Right cardiac atrium (tissue), 5 donors: ENCODE measurements at regions not wholly inside any gene's neighbourhood (a gene's known extent, or its start where the extent isn't known, plus 50 kb on each side); places are given as distances from the start of the nearest gene placed in this dataset.

Experiments used
- ATAC-seq, 2 donors: fragments of 200-7000 bp; cut with Tn5 transposase; one replicate each; pipeline versions ENCODE4 v1.8.0 to v1.9.1; 2020; ENCODE audit warnings: moderate library complexity in 2 of 2, mild to moderate bottlenecking in 1 of 2
- DNase-seq, 3 donors: peaks; one replicate each; pipeline ENCODE4 v3.0.0-alpha.2; 2020
- H3K27ac ChIP-seq: one replicate; pipeline ENCODE4 v1.5.1; 2013; ENCODE audit warnings: mild to moderate bottlenecking, low read length, control low read depth, moderate library complexity
- H3K27me3 ChIP-seq: one replicate; pipeline ENCODE4 v1.6.1; 2013; ENCODE audit not compliant: control insufficient read depth, insufficient read depth
- H3K4me1 ChIP-seq: one replicate; pipeline ENCODE4 v1.6.1; 2013; ENCODE audit warnings: low read length; ENCODE audit not compliant: control insufficient read depth, insufficient read depth
- H3K4me3 ChIP-seq: one replicate; pipeline ENCODE4 v1.5.1; 2013; ENCODE audit warnings: low read length, control low read depth
- H3K9me3 ChIP-seq: one replicate; pipeline ENCODE4 v1.6.1; 2013; ENCODE audit warnings: low read length; ENCODE audit not compliant: control insufficient read depth
- WGBS: extraction: QIAGEN DNeasy Blood & Tissue Kit; methylation state at CpG from one replicate; pipeline ENCODE4 v1.1.7; 2013; 5-methylcytosine and 5-hydroxymethylcytosine counted together
- intact Hi-C, 4 donors: fragments of 100-400 bp; cut with DNase I; formaldehyde crosslinking; loops; one replicate each; pipeline versions ENCODE4 v1.11.0 to v1.14.0; 2022 to 2023
- donor health status: healthy with polysubstance abuse.
- donor health status: DM: no; HTN: yes; CAD: no.
- donor health status: DM: no; HTN: no; CAD: no.
- donor health status: DM: no; HTN: yes; CAD: no; lungs with severe emphysema.
- donor health status: DM: yes; HTN: yes; CAD: no.

DNA sequence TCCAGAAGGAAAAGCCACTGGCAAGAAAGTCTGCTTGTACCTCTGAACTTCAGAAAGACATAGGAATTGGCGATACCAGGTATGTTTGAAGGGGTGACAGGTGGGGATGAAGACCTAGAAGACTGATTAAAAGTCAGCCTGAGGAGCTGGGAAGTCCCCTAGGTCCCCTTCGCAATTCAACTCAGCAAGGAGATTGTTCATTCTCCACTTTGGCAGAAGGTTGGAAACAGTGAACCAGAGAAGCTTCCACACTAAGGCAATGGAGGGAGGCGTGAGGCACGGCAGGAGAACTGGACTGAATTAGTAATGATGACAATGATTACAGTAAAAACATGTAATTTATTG, 240.3 kb upstream of the TMPO start:
- DNase-seq (no peak), ATAC-seq (no peak)
- Histone ChIP-seq H3K4me1 (no peaks in the 10 kb centered on the region), H3K9me3 (no peaks in the 10 kb centered on the region), H3K27ac (no peak overlapping the region), H3K4me3 (no peak overlapping the region), H3K27me3 (no peaks in the 10 kb centered on the region)
- intact Hi-C loops = no loop called here
- WGBS = 88% methylated on average over 4 of the region's 4 CpGs

DNA sequence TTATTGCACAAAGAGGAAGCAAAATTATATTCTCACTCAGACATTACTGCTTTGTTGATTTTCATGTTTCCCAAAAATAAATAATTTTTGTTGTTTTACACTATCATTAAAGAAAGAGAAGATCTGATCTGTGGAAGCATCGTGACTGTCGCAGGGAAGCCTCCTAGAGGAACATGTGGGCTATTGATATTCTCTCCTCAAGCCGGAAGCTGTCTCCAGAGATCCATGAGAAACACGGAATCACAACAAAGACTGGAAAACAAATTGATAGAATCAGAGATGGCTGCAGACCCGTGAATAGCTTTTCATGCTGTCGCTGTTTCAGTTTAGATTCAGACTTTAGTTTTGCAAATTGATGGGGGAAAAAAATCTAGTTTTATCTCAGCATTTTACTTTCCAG, 235.2 kb upstream of the TMPO start:
- no peak for ATAC-seq
- Histone ChIP-seq H3K9me3 (no peaks in the 10 kb centered on the region), H3K27ac (no peak overlapping the region), H3K27me3 (no peaks in the 10 kb centered on the region), H3K4me1 (no peaks in the 10 kb centered on the region), H3K4me3 (no peak overlapping the region)
- WGBS = 69% methylated on average over 6 of the region's 6 CpGs
- DNase-seq = no peak
- intact Hi-C loops = no loop called here

- no peaks in the 10 kb centered on the region for H3K4me1 ChIP-seq
- no peaks in the 10 kb centered on the region for H3K9me3 ChIP-seq
- WGBS = 92% methylated on average over 7 of the region's 7 CpGs
- intact Hi-C loops = no loop called here
- H3K4me3 ChIP-seq = no peak overlapping the region
- H3K27me3 ChIP-seq = no peaks in the 10 kb centered on the region
- no peak for DNase-seq
- H3K27ac ChIP-seq = no peak overlapping the region
- ATAC-seq = no peak
Observed at GRCh38 chr12:98280621-98281020, 234.8 kb upstream of the TMPO start.

GRCh38 chr12:98291828-98292227, 223.6 kb upstream of the TMPO start:
- WGBS = 18% methylated on average over 4 of the region's 4 CpGs
- Histone ChIP-seq H3K9me3 (no peaks in the 10 kb centered on the region), H3K27me3 (no peaks in the 10 kb centered on the region), H3K4me1 (no peaks in the 10 kb centered on the region), H3K4me3 (no peak overlapping the region), H3K27ac (no peak overlapping the region)
- intact Hi-C loops = no loop called here
- ATAC-seq (no peak), DNase-seq (no peak)

- no peak overlapping the region for H3K4me3 ChIP-seq
- WGBS = 59% methylated on average over 1 of the region's 1 CpG
- intact Hi-C loops = no loop called here
- ATAC-seq = no peak
- no peak for DNase-seq
- no peaks in the 10 kb centered on the region for H3K9me3 ChIP-seq
- H3K27me3 ChIP-seq = no peaks in the 10 kb centered on the region
- no peak overlapping the region for H3K27ac ChIP-seq
- H3K4me1 ChIP-seq = no peaks in the 10 kb centered on the region
Observed at GRCh38 chr12:98294051-98294805, 221.2 kb upstream of the TMPO start.

DNA sequence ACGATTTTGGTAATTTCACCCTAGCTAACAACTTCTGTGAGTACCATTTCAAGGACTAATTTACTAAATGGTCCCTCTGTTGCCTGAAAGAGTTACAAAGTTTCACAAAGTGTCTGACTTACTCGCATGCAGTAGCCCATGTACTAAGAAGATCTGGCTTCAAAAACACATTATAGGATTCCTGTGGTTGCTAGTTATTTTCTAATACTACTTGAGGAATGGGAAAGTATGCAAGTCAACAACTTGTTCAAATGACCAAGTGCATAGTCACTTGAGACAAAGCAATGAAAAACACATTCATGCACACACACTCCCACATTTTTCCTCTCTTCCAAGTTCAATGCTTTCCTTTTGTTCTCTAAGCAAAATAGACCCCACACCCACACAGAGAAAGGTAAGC, 219.7 kb upstream of the TMPO start:
- intact Hi-C loops = no loop called here
- Histone ChIP-seq H3K4me1 (no peaks in the 10 kb centered on the region), H3K27ac (no peak overlapping the region), H3K9me3 (no peaks in the 10 kb centered on the region), H3K27me3 (no peaks in the 10 kb centered on the region), H3K4me3 (no peak overlapping the region)
- WGBS = 68% methylated on average over 2 of the region's 2 CpGs
- DNase-seq (no peak), ATAC-seq (no peak)

DNA sequence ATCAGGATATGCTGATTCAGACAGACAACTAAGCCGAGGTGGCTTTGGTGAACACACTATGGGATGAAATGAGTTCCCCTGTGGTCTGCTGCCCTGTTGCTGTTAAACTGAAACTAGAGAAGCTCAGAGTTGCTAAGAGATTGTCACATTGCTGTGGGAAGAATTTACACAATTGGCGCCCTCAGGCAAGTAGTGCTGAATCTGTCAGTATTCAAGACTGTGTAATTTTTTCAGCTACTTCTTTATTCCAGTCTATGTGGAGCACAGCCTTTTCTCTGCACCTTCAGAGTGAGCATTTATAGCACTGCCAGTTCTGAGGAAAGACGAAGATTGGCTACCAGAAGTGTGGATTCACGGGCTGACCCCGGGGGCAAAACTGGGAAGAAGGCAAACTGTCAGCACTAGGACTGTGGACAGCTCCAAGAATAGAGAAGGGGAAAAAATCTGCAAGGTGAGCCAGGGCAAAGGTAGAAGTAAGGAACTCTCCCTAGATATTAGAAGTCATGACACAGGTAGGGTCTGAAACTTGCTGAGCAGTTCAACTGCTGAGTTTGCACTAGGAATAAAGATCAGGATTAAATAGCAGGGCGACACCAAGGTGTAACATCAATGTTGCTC, 218.8 kb upstream of the TMPO start:
- no peak for ATAC-seq
- Histone ChIP-seq H3K27ac (no peak overlapping the region), H3K27me3 (no peaks in the 10 kb centered on the region), H3K4me1 (no peaks in the 10 kb centered on the region), H3K9me3 (no peaks in the 10 kb centered on the region), H3K4me3 (no peak overlapping the region)
- DNase-seq = no peak
- WGBS = 40% methylated on average over 6 of the region's 6 CpGs
- intact Hi-C loops = no loop called here

- WGBS = 29% methylated on average over 3 of the region's 3 CpGs
- no peak for ATAC-seq
- intact Hi-C loops = no loop called here
- Histone ChIP-seq H3K9me3 (no peaks in the 10 kb centered on the region), H3K4me3 (no peak overlapping the region), H3K27me3 (no peaks in the 10 kb centered on the region), H3K27ac (no peak overlapping the region), H3K4me1 (no peaks in the 10 kb centered on the region)
- no peak for DNase-seq
Observed at GRCh38 chr12:98297538-98297937, 217.9 kb upstream of the TMPO start.

DNA sequence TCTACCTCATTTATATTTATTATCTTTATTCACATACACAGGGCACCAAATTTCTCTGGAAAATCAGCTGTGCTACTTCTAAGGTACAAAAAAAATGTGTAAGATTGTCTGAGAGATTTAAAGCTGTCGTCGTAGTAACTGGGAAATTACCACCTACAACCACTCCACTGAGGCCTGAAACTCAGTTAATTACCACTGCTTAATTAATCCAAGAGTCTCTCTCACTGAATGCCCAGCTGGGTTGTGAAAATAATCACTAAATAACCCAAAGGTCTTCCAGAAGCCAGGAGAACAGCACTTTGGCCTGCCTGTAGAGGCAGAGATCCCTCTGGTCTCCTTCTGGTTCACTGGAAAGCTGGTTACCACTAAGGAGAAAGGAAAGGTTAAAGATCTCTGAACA, 207.2 kb upstream of the TMPO start:
- no peaks in the 10 kb centered on the region for H3K9me3 ChIP-seq

GRCh38 chr12:98317939-98318899, 197.2 kb upstream of the TMPO start:
- intact Hi-C loops = no loop called here
- Histone ChIP-seq H3K27me3 (no peaks in the 10 kb centered on the region), H3K4me3 (no peak overlapping the region), H3K4me1 (no peaks in the 10 kb centered on the region), H3K9me3 (no peaks in the 10 kb centered on the region), H3K27ac (no peak overlapping the region)
- DNase-seq (no peak), ATAC-seq (no peak)
- 82% methylated on average over 6 of the region's 6 CpGs for WGBS

More for the DNA sequence above, 207.2 kb upstream of the TMPO start:
- intact Hi-C loops = no loop called here
- WGBS = 89% methylated on average over 2 of the region's 2 CpGs
- Histone ChIP-seq H3K4me1 (no peaks in the 10 kb centered on the region), H3K27me3 (no peaks in the 10 kb centered on the region), H3K27ac (no peak overlapping the region), H3K4me3 (no peak overlapping the region)
- DNase-seq (no peak), ATAC-seq (no peak)
